A673 (cell line): ENCODE measurements at regions not wholly inside any gene's neighbourhood (a gene's known extent, or its start where the extent isn't known, plus 50 kb on each side); places are given as distances from the start of the nearest gene placed in this dataset.

Experiments used
- BruUV-seq: library from RNA; stranded (reverse); fragments of 400-500 nt; replicated peaks from 2 replicates; lab custom pipeline; 2021; lab: Mats Ljungman, UMichigan
- CTCF ChIA-PET: fragments of 300-600 bp; sonication (Branson Sonifier 250); formaldehyde crosslinking; loops from one replicate; lab custom pipeline; 2022; ENCODE audit warnings: antibody characterized with exemption; lab: Charles Lee
- POLR2A ChIA-PET: fragments of 300-600 bp; sonication (Branson Sonifier 250); formaldehyde crosslinking; loops from one replicate; lab custom pipeline; 2022; ENCODE audit warnings: antibody characterized with exemption; ENCODE audit not compliant: low non-redundant PET; lab: Charles Lee
- DNase-seq: peaks from one replicate; pipeline ENCODE4 v3.0.0-alpha.2; 2015; ENCODE audit warnings: low spot score
- H3K27ac ChIP-seq: fragments of 200-600 bp; sonication (generic); 2 replicates; pipeline ENCODE4 v1.5.1; 2016; ENCODE audit warnings: mixed run types, low read depth, mild to moderate bottlenecking, mixed read lengths, antibody characterized with exemption, low read length; ENCODE audit not compliant: poor library complexity, severe bottlenecking
- H3K27me3 ChIP-seq: fragments of 200-600 bp; sonication (generic); replicated peaks from 2 replicates; pipeline ENCODE4 v1.6.1; 2017; ENCODE audit warnings: mixed run types, low read depth, mild to moderate bottlenecking, mixed read lengths, antibody characterized with exemption, low read length; ENCODE audit not compliant: insufficient read depth, poor library complexity
- H3K36me3 ChIP-seq: fragments of 200-600 bp; sonication (generic); 2 replicates; pipeline ENCODE4 v1.6.1; 2016; ENCODE audit warnings: mixed run types, mild to moderate bottlenecking, mixed read lengths, antibody characterized with exemption, low read length; ENCODE audit not compliant: insufficient read depth, poor library complexity, severe bottlenecking
- H3K4me1 ChIP-seq: fragments of 200-600 bp; sonication (generic); 2 replicates; pipeline ENCODE4 v1.6.1; 2017; ENCODE audit warnings: mixed run types, mild to moderate bottlenecking, mixed read lengths, antibody characterized with exemption, low read length; ENCODE audit not compliant: insufficient read depth, poor library complexity, severe bottlenecking
- H3K4me3 ChIP-seq: fragments of 200-600 bp; sonication (generic); 2 replicates; pipeline ENCODE4 v1.5.1; 2016; ENCODE audit warnings: low read depth, mixed run types, mild to moderate bottlenecking, mixed read lengths, low read length; ENCODE audit not compliant: poor library complexity, severe bottlenecking
- H3K9me3 ChIP-seq: fragments of 200-600 bp; sonication (generic); 2 replicates; pipeline ENCODE4 v1.6.1; 2016; ENCODE audit warnings: mixed run types, low read depth, mild to moderate bottlenecking, mixed read lengths, antibody characterized with exemption, low read length; ENCODE audit not compliant: poor library complexity, severe bottlenecking
- EZH2 ChIP-seq: fragments of 200-600 bp; sonication (generic); IDR thresholded peaks from 2 replicates; pipeline ENCODE4 v1.6.1; 2017; ENCODE audit warnings: borderline replicate concordance, low read depth, mild to moderate bottlenecking, mixed read lengths, antibody characterized with exemption, low read length; ENCODE audit not compliant: poor library complexity, severe bottlenecking
- intact Hi-C: fragments of 100-400 bp; cut with micrococcal nuclease; formaldehyde crosslinking; loops from one replicate; pipeline ENCODE4 v1.10.0; 2022; ENCODE audit not compliant: unreplicated experiment
- TF ChIP-seq, protein P1 (sequence below): fragments of 300-800, 200-600 bp; sonication (generic); conservative IDR thresholded peaks from 2 replicates; pipeline ENCODE4 v1.5.1; 2017; ENCODE audit warnings: low read depth, mild to moderate bottlenecking, antibody characterized with exemption, low read length, moderate library complexity, mixed read lengths

DNA sequence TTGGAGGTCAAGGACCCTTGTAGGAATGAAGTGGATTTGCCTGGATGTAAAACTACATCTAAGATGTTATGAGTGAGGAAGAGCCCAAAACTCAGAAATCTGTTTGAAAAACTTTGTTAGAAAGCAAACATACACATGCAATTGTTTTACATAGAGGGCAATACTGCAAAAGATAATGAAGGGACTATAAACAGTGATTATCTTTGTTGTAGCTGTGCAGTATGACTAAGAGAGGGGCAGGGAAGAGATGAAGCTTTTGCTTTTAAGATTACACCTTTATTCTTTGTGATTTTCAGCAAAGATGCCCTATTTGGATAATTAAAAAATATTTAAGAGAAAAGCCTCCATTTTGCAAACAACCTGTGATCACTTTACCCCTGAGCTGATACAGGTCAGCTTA is 839.9 kb upstream of the RBFOX1 start:
- H3K36me3 ChIP-seq, result no peaks in the 10 kb centered on the region
- no peak overlapping the region for H3K4me3 ChIP-seq
- BruUV-seq, result no TSS peak
- TF ChIP-seq EZH2, result no peak
- ChIA-PET POLR2A (no interaction called here), CTCF (no interaction called here)
- H3K4me1 ChIP-seq, result no peaks in the 10 kb centered on the region
- peaks cover 5% of the 10 kb centered on the region for H3K27me3 ChIP-seq
- DNase-seq, result no peak
- intact Hi-C loops, result no loop called here
- H3K27ac ChIP-seq, result no peak overlapping the region
- H3K9me3 ChIP-seq, result no peaks in the 10 kb centered on the region

DNA sequence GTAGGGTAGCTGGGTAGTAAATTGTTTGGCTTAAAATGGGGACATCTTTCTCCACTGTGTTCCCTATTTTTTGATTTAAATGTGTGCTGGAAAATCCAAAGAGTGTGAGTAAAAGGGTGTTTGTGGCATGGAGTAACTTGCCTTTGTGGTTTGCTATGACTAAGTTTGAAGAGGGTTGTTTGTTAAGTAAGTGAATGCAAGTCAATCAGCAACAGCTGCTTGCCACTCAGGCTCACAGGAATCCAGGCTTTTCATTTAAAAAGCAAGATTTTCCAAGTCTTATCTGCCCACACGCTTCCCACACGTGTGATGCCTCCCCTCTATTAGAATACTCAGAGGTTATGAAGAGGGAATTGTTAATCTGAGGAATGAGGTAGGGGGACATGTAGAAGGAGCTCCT is 847.7 kb upstream of the RBFOX1 start:
- no peak for TF ChIP-seq EZH2
- TF ChIP-seq, protein P1, sequence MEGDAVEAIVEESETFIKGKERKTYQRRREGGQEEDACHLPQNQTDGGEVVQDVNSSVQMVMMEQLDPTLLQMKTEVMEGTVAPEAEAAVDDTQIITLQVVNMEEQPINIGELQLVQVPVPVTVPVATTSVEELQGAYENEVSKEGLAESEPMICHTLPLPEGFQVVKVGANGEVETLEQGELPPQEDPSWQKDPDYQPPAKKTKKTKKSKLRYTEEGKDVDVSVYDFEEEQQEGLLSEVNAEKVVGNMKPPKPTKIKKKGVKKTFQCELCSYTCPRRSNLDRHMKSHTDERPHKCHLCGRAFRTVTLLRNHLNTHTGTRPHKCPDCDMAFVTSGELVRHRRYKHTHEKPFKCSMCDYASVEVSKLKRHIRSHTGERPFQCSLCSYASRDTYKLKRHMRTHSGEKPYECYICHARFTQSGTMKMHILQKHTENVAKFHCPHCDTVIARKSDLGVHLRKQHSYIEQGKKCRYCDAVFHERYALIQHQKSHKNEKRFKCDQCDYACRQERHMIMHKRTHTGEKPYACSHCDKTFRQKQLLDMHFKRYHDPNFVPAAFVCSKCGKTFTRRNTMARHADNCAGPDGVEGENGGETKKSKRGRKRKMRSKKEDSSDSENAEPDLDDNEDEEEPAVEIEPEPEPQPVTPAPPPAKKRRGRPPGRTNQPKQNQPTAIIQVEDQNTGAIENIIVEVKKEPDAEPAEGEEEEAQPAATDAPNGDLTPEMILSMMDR, result no peak
- ChIA-PET POLR2A (no interaction called here), CTCF (no interaction called here)
- H3K4me3 ChIP-seq, result no peak overlapping the region
- H3K9me3 ChIP-seq, result no peaks in the 10 kb centered on the region
- H3K36me3 ChIP-seq, result no peaks in the 10 kb centered on the region
- no peak overlapping the region for H3K27ac ChIP-seq
- no peaks in the 10 kb centered on the region for H3K4me1 ChIP-seq
- DNase-seq, result no peak
- peaks cover 20% of the 10 kb centered on the region for H3K27me3 ChIP-seq
- no TSS peak for BruUV-seq
- intact Hi-C loops, result no loop called here

DNA sequence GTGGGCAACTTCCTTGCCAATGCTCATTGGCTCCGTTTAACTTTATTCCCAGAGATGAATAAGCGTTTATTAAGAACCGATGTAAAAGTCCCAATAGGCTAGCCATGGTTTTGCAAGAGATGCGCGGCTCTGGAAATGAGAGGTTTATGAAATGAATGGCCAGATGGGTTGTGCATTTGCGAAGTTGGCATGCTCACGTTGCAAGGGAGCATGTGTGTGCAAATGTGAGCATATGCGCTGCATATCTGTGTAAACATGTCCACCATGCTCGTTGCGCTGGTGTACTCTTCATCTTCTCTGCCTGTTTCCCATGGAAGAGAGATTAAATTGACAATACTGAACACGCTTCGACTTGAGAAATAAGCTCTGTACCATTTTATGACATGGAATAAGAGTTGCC is 848.6 kb upstream of the RBFOX1 start:
- Histone ChIP-seq H3K9me3 (no peaks in the 10 kb centered on the region), H3K4me1 (no peaks in the 10 kb centered on the region), H3K4me3 (no peak overlapping the region), H3K27ac (no peak overlapping the region), H3K27me3 (peaks cover 20% of the 10 kb centered on the region), H3K36me3 (no peaks in the 10 kb centered on the region)
- no peak for TF ChIP-seq EZH2
- TF ChIP-seq, protein P1, result no peak
- ChIA-PET CTCF (no interaction called here), POLR2A (no interaction called here)
- BruUV-seq, result no TSS peak
- intact Hi-C loops, result no loop called here
- no peak for DNase-seq

DNA sequence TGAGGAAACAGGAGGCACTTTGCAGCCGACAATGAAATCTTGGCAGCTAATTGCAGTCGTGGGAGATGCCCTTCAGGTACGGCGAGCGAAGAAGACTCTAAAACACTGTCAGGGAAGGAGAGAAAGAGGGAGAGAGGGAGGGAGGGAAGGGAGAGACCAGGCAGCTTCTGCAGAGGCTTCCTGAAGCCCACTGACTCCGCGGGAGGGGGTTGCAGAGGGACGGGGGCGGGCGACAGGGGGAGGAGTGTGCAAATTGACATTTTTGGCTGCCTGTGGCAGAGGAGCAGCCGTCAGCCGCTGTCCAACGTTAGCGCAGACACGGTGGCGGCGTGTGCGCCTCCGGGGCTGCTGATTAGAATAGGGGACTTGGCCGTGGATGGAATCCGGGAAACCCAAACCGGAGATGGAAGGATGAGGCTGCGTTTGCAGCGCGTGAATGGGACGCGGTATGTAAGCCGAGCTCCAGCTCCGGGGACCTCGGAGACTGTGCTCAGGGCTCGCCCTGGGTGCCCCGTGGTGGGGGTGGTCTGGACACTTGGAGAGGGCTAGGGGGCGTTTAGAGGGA is 849.1 kb upstream of the RBFOX1 start:
- no peak for DNase-seq
- Histone ChIP-seq H3K36me3 (no peaks in the 10 kb centered on the region), H3K27ac (no peak overlapping the region), H3K4me3 (no peak overlapping the region), H3K4me1 (no peaks in the 10 kb centered on the region), H3K27me3 (peaks cover 17% of the 10 kb centered on the region), H3K9me3 (no peaks in the 10 kb centered on the region)
- ChIA-PET POLR2A (no interaction called here), CTCF (no interaction called here)
- no TSS peak for BruUV-seq
- TF ChIP-seq EZH2, result no peak
- TF ChIP-seq, protein P1, result no peak
- intact Hi-C loops, result no loop called here
